Endothelial cell of umbilical vein (primary cell): ENCODE measurements at regions not wholly inside any gene's neighbourhood (a gene's known extent, or its start where the extent isn't known, plus 50 kb on each side); places are given as distances from the start of the nearest gene placed in this dataset.

Source experiments
- BruUV-seq: library from RNA; stranded (reverse); fragments of 400-500 nt; replicated peaks from 2 replicates; lab custom pipeline; 2021; lab: Mats Ljungman, UMichigan
- CTCF ChIA-PET: fragments of 300-600, 350-600 bp; sonication (Branson Sonifier 250); formaldehyde crosslinking; loops from one replicate; lab custom pipeline; 2021; ENCODE audit warnings: antibody characterized with exemption, inconsistent platforms; lab: Charles Lee
- POLR2A ChIA-PET: fragments of 300-600, 350-600 bp; sonication (Branson Sonifier 250); formaldehyde crosslinking; loops from one replicate; lab custom pipeline; 2021; ENCODE audit warnings: antibody characterized with exemption, inconsistent platforms; lab: Charles Lee
- DNase-seq: peaks from one replicate; pipeline ENCODE4 v3.0.0-alpha.2; 2011; ENCODE audit warnings: low read depth, low spot score
- FAIRE-seq: peaks from 2 replicates; lab custom pipeline; 2011; peaks lifted over from hg19 to GRCh38; lab: Jason Lieb, UNC
- H2AFZ ChIP-seq: 2 replicates; pipeline ENCODE4 v1.6.0; 2012; ENCODE audit warnings: low read depth, low read length, control low read depth, inconsistent platforms
- H3K27ac ChIP-seq: 2 replicates; pipeline ENCODE4 v1.5.1; 2011; ENCODE audit warnings: low read depth, mild to moderate bottlenecking, control low read depth, low read length, moderate library complexity; ENCODE audit not compliant: insufficient read depth
- H3K27me3 ChIP-seq, 2 experiments: 2 replicates each; pipeline versions ENCODE4 v1.6.0 to v1.6.1; 2011; ENCODE audit warnings: low read length in 2 of 2, mixed read lengths in 1 of 2; ENCODE audit not compliant: control insufficient read depth in 2 of 2, insufficient read depth in 2 of 2
- H3K36me3 ChIP-seq, 2 experiments: 2 replicates in 1 of 2; 3 replicates in 1 of 2; pipeline ENCODE4 v1.5.1; 2011; ENCODE audit warnings: low read length in 2 of 2, mild to moderate bottlenecking in 1 of 2, moderate library complexity in 1 of 2; ENCODE audit not compliant: control insufficient read depth in 2 of 2, insufficient read depth in 2 of 2; ENCODE audit errors: extremely low read depth in 1 of 2
- H3K4me1 ChIP-seq: 3 replicates; pipeline ENCODE4 v1.5.1; 2011; ENCODE audit warnings: mild to moderate bottlenecking, low read length; ENCODE audit not compliant: control insufficient read depth, insufficient read depth; ENCODE audit errors: extremely low read depth
- H3K4me2 ChIP-seq: 2 replicates; pipeline ENCODE4 v1.6.1; 2011; ENCODE audit warnings: low read length, control low read depth, mixed read lengths; ENCODE audit not compliant: insufficient read depth
- H3K4me3 ChIP-seq, 3 experiments: fragments of 200-600 bp in 1 of 3; sonication (generic), shearing (Covaris generic) in 1 of 3; replicated peaks in 1 of 3; 2 replicates each; pipeline ENCODE4 v1.5.1; 2011 to 2016; ENCODE audit warnings: control low read depth in 3 of 3, low read length in 3 of 3, mild to moderate bottlenecking in 2 of 3, inconsistent platforms in 1 of 3, low read depth in 1 of 3, moderate library complexity in 1 of 3; ENCODE audit not compliant: insufficient read depth in 1 of 3
- H3K79me2 ChIP-seq: 2 replicates; pipeline ENCODE4 v1.6.0; 2012; ENCODE audit warnings: low read length, inconsistent platforms; ENCODE audit not compliant: control insufficient read depth, insufficient read depth
- H3K9ac ChIP-seq: replicated peaks from 2 replicates; pipeline ENCODE3; 2011; ENCODE audit warnings: low read length, control low read depth; ENCODE audit not compliant: insufficient read depth; ENCODE audit errors: extremely low read depth
- H3K9me1 ChIP-seq: replicated peaks from 3 replicates; pipeline ENCODE4 v1.6.0; 2011; ENCODE audit warnings: mild to moderate bottlenecking, low read length; ENCODE audit not compliant: control insufficient read depth, insufficient read depth; ENCODE audit errors: extremely low read depth
- H3K9me3 ChIP-seq: replicated peaks from 2 replicates; pipeline ENCODE4 v1.5.1; 2012; ENCODE audit warnings: low read length, inconsistent platforms; ENCODE audit not compliant: control insufficient read depth, insufficient read depth
- H4K20me1 ChIP-seq: replicated peaks from 2 replicates; pipeline ENCODE3; 2011; ENCODE audit warnings: mild to moderate bottlenecking, low read length; ENCODE audit not compliant: control insufficient read depth, insufficient read depth; ENCODE audit errors: extremely low read depth
- CTCF ChIP-seq, 2 donors: IDR thresholded peaks; 1 replicate in 1 of 2; 2 replicates in 1 of 2; pipeline ENCODE4 v1.5.1; 2011; ENCODE audit warnings: low read length in 2 of 2, mild to moderate bottlenecking in 2 of 2, moderate library complexity in 2 of 2, control low read depth in 1 of 2, inconsistent platforms in 1 of 2, low read depth in 1 of 2; ENCODE audit not compliant: insufficient read depth in 1 of 2; ENCODE audit errors: extremely low read depth in 1 of 2
- EZH2 ChIP-seq: IDR thresholded peaks from 2 replicates; pipeline ENCODE4 v1.6.1; 2012; ENCODE audit warnings: borderline replicate concordance, low read depth, mild to moderate bottlenecking, moderate library complexity, low read length, inconsistent platforms; ENCODE audit not compliant: severe bottlenecking
- FOS ChIP-seq: IDR thresholded peaks from 2 replicates; pipeline ENCODE4 v1.6.1; 2011; ENCODE audit warnings: mild to moderate bottlenecking, low read length, moderate library complexity, borderline replicate concordance; ENCODE audit not compliant: insufficient read depth
- GATA2 ChIP-seq: IDR thresholded peaks from 2 replicates; pipeline ENCODE4 v1.7.0; 2011; ENCODE audit warnings: low read depth, mild to moderate bottlenecking, moderate library complexity, mixed read lengths, low read length; ENCODE audit not compliant: insufficient read length, insufficient read depth
- JUN ChIP-seq: IDR thresholded peaks from 2 replicates; pipeline ENCODE4 v1.6.1; 2011; ENCODE audit warnings: borderline replicate concordance, low read depth; ENCODE audit not compliant: insufficient read length, insufficient read depth
- MAX ChIP-seq: IDR thresholded peaks from 2 replicates; pipeline ENCODE4 v1.6.1; 2011; ENCODE audit not compliant: insufficient read depth, insufficient read length
- MYC ChIP-seq: IDR thresholded peaks from one replicate; pipeline ENCODE4 v1.6.1; 2011; ENCODE audit warnings: mild to moderate bottlenecking, low read depth, low read length
- POLR2AphosphoS5 ChIP-seq: IDR thresholded peaks from 2 replicates; pipeline ENCODE4 v1.6.1; 2012; ENCODE audit warnings: low read depth, mild to moderate bottlenecking, control low read depth, low read length, moderate library complexity; ENCODE audit not compliant: insufficient read depth
- dilution Hi-C: fragments of 300-500 bp; cut with MboI; formaldehyde crosslinking; loops from one replicate; pipeline ENCODE4 v1.15.0; 2019; ENCODE audit warnings: low sequenced_read_pairs; ENCODE audit not compliant: extremely low pct_ligation_motif_present
- intact Hi-C: fragments of 100-400 bp; cut with micrococcal nuclease; formaldehyde crosslinking; loops from one replicate; pipeline ENCODE4 v1.10.0; 2022

GRCh38 chr1:213538251-213538650 is 449.5 kb upstream of the PROX1 start:
- no peaks in the 10 kb centered on the region for H3K27me3 ChIP-seq
- ChIA-PET POLR2A (no interaction called here), CTCF (no interaction called here)
- no peaks in the 10 kb centered on the region for H4K20me1 ChIP-seq
- no peak overlapping the region for H3K9ac ChIP-seq
- DNase-seq, result no peak
- no peaks in the 10 kb centered on the region for H3K4me1 ChIP-seq
- H2AFZ ChIP-seq, result no peak overlapping the region
- H3K9me1 ChIP-seq, result no peaks in the 10 kb centered on the region
- dilution Hi-C loops, result no loop called here
- TF ChIP-seq MAX, result no peak
- TF ChIP-seq CTCF (IDR thresholded peaks at IDR 0.05; ENCODE audit: extremely low read depth in 1 of 2, insufficient read depth in 1 of 2, low read depth in 1 of 2, low read length in 2 of 2), result no peak
- TF ChIP-seq GATA2, result no peak
- TF ChIP-seq MYC, result no peak
- no peak for TF ChIP-seq EZH2
- no peak for TF ChIP-seq POLR2AphosphoS5
- no peak for TF ChIP-seq JUN
- TF ChIP-seq FOS, result no peak
- intact Hi-C loops, result no loop called here
- H3K36me3 ChIP-seq, result no peaks in the 10 kb centered on the region
- H3K9me3 ChIP-seq, result no peaks in the 10 kb centered on the region
- FAIRE-seq, result no peak
- BruUV-seq, result no TSS peak
- H3K27ac ChIP-seq, result no peak overlapping the region
- H3K4me3 ChIP-seq, result no peak overlapping the region
- no peak overlapping the region for H3K4me2 ChIP-seq
- H3K79me2 ChIP-seq, result no peaks in the 10 kb centered on the region
